ENCODE measurements at regions not wholly inside any gene's neighbourhood (a gene's known extent, or its start where the extent isn't known, plus 50 kb on each side); places are given as distances from the start of the nearest gene placed in this dataset.
A peak's percentile ranks its signal among the peaks of the same experiment; 100 is the strongest.

DNA sequence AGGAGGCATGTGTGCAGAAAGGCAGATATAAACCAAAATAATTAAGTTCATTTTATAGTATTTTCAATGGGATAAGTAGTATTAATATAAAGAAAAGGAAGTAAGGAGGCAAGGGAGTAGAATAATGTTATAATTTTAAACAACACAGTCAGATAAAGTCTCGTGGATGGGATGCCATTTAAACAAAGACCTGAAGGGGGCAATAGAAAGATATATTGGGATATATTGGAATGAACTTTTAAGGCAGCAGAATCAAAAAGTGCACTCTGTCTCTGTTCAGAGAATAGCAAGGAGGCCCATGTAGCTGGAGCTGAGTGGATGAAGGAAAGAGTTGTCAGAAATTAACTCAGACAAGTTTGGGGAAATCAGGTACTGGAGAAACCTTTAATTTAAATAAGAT is 158.7 kb downstream of the CGGBP1 start:
- DNase-seq (ENCODE audit: low read depth) = peak; percentile 0
- no peak overlapping the region for H3K4me3 ChIP-seq (ENCODE audit: control insufficient read depth, low read depth, low read length)
- TF ChIP-seq, protein P1, sequence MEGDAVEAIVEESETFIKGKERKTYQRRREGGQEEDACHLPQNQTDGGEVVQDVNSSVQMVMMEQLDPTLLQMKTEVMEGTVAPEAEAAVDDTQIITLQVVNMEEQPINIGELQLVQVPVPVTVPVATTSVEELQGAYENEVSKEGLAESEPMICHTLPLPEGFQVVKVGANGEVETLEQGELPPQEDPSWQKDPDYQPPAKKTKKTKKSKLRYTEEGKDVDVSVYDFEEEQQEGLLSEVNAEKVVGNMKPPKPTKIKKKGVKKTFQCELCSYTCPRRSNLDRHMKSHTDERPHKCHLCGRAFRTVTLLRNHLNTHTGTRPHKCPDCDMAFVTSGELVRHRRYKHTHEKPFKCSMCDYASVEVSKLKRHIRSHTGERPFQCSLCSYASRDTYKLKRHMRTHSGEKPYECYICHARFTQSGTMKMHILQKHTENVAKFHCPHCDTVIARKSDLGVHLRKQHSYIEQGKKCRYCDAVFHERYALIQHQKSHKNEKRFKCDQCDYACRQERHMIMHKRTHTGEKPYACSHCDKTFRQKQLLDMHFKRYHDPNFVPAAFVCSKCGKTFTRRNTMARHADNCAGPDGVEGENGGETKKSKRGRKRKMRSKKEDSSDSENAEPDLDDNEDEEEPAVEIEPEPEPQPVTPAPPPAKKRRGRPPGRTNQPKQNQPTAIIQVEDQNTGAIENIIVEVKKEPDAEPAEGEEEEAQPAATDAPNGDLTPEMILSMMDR (conservative IDR thresholded peaks at IDR 0.05; ENCODE audit: control insufficient read depth, insufficient read depth, low read depth, low read length) = peak; percentile 14

DNA sequence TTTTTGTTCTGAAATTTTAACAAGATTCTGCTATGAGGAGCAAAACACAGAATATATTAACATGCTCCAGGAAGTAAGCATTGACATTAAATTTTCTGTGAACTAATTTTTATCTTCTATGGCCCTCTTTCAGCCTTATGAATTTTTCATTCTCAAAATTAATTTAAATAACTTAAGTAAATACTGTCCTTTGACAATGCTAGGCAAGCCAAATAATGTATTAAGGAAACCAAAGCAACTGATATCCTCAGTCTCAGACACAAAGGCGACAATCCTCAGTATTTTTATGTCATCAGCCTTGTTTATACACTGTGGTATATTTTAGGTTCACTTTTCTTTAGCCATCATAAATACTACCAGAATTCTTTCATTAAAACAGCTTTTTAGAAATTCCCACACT is 159.8 kb downstream of the CGGBP1 start:
- TF ChIP-seq, protein P1 (conservative IDR thresholded peaks at IDR 0.05; ENCODE audit: control insufficient read depth, insufficient read depth, low read depth, low read length) = no peak
- no peak for DNase-seq (ENCODE audit: low read depth)
- H3K4me3 ChIP-seq (ENCODE audit: control insufficient read depth, low read depth, low read length) = no peak overlapping the region

DNA sequence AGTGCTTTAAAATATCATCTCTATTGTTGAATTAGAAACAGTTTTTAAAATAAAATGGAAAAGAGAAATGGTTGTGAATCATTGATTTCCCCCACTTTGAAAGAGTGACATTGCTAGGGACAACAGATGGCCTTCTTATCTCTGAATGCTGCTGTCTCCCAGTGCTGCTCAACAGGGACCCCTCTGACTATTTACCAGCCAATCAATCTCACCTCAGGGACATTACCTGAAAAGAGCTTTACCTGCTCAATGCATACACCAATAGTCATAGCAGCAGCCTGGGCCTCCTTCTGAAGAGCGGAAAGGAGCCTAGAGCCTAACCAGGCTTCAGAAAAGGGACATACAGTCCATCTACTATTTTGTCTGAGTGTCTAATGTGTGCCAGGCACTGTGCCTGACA is 162.8 kb downstream of the CGGBP1 start:
- TF ChIP-seq, protein P1 (conservative IDR thresholded peaks at IDR 0.05; ENCODE audit: control insufficient read depth, insufficient read depth, low read depth, low read length) = no peak
- no peak overlapping the region for H3K4me3 ChIP-seq (ENCODE audit: control insufficient read depth, low read depth, low read length)
- no peak for DNase-seq (ENCODE audit: low read depth)

DNA sequence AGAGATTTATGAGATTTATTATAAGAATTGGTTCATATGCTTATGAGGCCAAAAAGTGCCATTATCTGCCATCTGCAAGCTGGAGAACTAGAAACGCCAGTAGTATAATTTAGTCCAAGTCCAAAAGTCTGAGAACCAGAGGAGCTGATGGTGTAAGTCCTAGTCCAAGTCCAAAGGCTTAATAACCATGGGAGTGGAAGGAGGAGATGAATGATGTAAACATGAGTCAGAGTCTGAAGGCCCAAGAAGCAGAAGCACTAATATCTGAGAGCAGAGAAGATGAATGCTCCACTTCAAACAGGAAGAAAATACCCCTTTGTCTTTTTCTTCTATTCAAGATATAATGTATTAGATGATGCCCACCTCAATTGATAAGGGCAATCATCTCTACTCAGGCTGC is 185.7 kb downstream of the CGGBP1 start:
- peak; percentile 55 for DNase-seq (ENCODE audit: low read depth)
- H3K4me3 ChIP-seq (ENCODE audit: control insufficient read depth, low read depth, low read length) = no peak overlapping the region
- TF ChIP-seq, protein P1 (conservative IDR thresholded peaks at IDR 0.05; ENCODE audit: control insufficient read depth, insufficient read depth, low read depth, low read length) = no peak

DNA sequence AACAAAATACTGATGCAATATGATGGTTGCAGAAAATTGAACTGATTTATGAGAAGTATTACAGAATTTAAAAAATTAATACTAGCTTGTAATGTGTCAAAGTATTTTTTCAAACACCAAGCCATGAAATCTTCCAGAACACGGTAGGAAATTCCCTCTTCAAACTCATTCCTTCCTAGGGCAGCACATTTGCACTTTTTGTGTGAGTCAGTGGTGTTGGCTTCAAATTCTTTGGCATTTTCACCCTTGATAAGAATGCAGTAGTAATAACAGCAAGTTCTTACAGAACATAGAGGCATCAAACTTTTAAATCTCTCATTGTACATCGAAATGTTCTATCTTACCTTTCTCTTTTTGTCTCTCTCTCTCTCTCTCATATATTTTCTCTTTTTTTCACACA is 191.8 kb downstream of the CGGBP1 start:
- peak; percentile 7 for DNase-seq (ENCODE audit: low read depth)
- H3K4me3 ChIP-seq (ENCODE audit: control insufficient read depth, low read depth, low read length) = no peak overlapping the region
- TF ChIP-seq, protein P1 (conservative IDR thresholded peaks at IDR 0.05; ENCODE audit: control insufficient read depth, insufficient read depth, low read depth, low read length) = no peak

DNA sequence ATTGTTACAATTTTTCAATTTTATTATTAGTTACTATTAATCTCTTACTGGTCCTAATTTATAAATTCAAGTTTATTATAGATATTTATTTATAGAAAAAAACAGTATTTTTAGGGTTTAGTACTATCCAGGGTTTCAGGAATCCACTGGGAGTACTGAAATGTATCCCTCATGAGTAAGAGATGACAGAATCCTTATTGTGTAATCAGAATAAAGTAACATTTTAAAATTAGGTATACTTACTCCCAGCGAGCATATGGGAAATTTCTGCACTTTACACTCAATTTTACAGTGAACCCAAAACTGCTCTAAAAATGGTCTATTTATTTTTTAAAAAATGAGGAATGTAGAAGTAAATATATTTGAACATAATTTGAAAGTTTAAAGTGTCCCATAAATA is 202.7 kb downstream of the CGGBP1 start:
- peak; percentile 40 for DNase-seq (ENCODE audit: low read depth)
- no peak overlapping the region for H3K4me3 ChIP-seq (ENCODE audit: control insufficient read depth, low read depth, low read length)
- TF ChIP-seq, protein P1 (conservative IDR thresholded peaks at IDR 0.05; ENCODE audit: control insufficient read depth, insufficient read depth, low read depth, low read length) = no peak

DNA sequence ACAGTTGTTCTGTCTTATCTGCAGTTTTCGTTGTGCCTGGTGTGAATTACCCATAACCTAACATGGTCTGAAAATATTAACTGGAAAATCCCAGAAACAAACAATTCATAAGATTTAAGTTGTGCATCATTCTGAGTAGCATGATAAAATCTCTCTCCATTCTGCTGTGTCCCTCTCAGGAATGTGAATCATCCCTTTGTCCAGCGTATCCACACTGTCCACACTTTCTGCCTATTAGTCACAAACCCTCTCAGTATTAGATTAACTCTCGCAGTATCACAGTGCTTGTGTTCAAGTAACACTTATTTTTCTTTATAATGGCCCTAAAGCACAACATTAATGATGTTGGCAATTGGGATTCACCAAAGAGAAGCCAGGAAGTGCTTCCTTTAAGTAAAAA is 203.2 kb downstream of the CGGBP1 start:
- no peak overlapping the region for H3K4me3 ChIP-seq (ENCODE audit: control insufficient read depth, low read depth, low read length)
- peak; percentile 73 for DNase-seq (ENCODE audit: low read depth)
- TF ChIP-seq, protein P1 (conservative IDR thresholded peaks at IDR 0.05; ENCODE audit: control insufficient read depth, insufficient read depth, low read depth, low read length) = no peak
